ENCODE measurements at regions not wholly inside any gene's neighbourhood (a gene's known extent, or its start where the extent isn't known, plus 50 kb on each side); places are given as distances from the start of the nearest gene placed in this dataset.
A peak's percentile ranks its signal among the peaks of the same experiment; 100 is the strongest.

DNA sequence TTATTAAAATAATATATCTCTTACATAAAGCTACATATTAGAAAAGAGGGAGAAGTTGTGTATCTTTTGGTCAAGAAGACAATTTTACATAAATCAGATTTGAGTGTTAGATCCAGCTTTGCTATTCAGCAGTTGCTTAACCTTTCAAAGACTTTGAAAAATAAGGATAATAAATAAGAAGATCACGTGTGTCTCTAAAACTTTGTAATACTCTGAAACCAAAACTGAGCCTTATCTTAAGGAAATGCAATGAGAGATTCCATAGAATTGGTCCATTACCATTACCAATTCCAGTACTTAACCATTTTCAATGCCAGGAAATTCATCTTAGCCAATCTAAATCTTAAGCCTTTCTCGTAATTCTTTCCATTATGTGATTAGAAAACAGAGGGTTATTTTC, 89.2 kb upstream of the COL5A2 start:
- no peak for DNase-seq (ENCODE audit: low spot score)

GRCh38 chr2:189273734-189274133, 94.2 kb upstream of the COL5A2 start:
- DNase-seq (ENCODE audit: low spot score) = no peak

GRCh38 chr2:189274361-189274760, 94.8 kb upstream of the COL5A2 start:
- no peak for DNase-seq (ENCODE audit: low spot score)

DNA sequence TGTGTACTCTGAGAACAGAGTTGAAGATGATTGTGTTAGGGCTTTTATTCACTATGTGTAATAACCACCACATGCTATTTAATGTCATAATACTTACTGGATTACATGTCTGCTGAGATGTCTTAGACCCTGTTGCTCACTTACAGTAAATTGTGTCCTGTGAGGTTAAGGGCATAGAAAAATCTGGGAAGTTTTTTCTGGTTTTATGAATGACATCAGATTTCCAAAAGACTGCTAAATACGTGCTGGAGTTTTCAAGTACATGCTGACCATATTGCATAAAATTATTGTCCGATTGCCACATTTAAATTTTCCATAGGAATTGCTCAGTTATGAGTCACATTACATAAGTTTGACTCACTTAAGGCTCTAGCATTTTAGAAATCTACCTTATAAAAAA, 96.7 kb upstream of the COL5A2 start:
- DNase-seq (ENCODE audit: low spot score) = peak; percentile 13

GRCh38 chr2:189281201-189281600, 101.6 kb upstream of the COL5A2 start:
- no peak for DNase-seq (ENCODE audit: low spot score)

- no peak for DNase-seq (ENCODE audit: low spot score)
Observed at GRCh38 chr2:189285349-189285748, 105.8 kb upstream of the COL5A2 start.

DNA sequence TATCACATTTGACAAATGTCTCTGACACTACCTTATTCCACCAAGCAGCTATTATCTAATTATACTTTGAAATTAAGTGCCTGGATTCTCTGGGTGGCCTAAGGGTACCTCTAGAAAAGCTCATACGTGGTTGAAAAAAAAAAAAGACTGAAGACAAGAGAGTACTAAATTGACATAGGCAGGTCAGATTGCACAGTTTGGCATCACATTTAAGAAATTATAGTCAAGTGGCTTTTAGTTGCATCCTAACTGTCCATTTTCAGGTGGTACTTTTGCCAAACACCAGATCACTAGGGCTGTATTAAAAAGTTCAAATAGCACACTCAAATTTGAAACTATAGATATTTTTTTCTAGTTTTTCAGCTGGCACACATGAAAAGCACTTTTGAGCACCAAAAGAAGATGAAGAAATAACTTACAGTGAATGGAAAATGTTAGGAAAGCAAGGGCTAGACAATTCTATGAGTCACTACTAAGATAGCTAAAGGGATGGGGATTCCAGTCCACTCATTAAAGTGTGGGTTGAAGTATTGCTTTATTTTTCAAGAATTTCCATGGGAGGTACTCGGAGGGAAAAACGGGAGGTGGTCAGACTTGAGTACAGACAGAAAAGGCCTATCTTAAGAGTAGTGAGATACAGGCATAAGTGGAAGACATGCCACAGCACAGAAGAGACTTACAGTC, 106.5 kb upstream of the COL5A2 start:
- no peak for DNase-seq (ENCODE audit: low spot score)

DNA sequence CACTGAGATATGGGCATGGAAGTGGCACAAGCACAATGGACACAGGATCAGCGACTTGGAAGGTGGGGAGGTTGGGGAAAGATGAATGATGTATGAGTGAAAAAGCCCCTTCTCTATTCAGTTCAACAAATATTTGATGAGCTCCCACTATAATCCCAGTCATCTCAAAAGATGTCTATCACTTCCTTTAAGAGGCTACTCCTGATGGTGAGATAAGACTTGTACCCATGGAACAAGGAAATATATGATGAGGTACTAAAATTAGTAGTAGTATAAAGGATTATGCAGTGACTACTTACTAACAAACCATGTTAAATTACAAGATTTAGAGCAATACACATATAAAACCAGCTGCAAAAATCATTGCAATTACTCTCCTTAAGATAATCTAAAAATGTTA, 107.8 kb upstream of the COL5A2 start:
- DNase-seq (ENCODE audit: low spot score) = no peak

DNA sequence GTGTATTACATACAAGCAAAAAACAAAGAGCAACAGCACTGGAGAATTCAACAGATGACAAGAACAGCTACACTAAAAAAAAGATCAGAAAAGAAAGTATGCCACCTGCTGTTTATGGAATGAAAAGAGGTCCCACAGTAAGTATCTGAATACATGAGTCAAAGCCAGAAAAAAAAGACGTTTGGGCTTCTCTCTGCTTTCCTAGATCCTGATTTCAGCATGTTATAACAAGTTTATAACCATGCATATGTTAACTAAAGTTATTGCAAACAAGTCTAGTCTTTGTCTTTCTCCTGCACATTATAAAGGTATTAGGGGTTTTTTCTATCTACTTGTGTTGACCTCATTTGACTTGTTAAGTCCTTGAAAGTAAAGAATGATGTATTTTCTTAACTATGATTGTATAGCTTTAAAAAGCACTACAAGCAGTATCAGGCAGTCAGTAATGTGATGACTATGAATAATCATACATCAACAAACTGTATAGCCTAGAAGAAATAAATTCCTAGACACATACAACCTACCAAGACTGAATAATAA, 108.5 kb upstream of the COL5A2 start:
- peak; percentile 53 for DNase-seq (ENCODE audit: low spot score)

- no peak for DNase-seq (ENCODE audit: low spot score)
Observed at GRCh38 chr2:189291460-189291859, 111.9 kb upstream of the COL5A2 start.

DNA sequence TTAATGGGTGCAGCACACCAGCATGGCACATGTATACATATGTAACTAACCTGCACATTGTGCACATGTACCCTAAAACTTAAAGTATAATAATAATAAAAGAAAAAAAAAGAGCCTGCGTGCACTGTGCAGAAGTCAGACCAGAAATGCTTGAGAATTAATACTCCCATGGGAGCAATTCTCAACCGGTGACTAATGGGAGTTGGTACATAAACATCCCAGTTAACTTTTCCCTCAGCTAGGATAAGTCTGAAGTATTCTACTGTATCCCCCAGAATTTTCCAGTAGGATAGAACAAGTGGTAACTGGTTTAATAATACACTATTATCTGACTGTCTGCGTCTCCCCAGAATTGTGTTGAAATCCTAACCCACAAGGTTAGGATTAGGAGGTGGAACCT, 113.6 kb upstream of the COL5A2 start:
- DNase-seq (ENCODE audit: low spot score) = no peak

DNA sequence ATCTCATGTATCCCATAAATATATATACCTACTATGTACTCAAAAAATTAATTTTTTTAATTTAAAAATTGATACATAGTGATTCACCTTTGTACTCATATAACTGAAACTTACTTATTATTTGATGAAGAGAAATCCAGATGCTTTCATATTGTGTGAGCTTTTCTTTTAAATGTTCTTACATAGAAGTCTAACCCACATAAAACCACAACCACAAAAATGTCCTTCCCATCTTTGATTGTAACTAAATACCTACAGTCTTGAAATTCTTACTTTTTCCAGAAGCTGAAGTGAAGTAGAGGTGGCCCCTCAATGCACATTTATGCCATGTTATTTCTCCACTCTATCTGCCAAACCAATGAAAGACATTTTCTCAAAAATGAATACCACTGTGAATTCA, 117.9 kb upstream of the COL5A2 start:
- no peak for DNase-seq (ENCODE audit: low spot score)

DNA sequence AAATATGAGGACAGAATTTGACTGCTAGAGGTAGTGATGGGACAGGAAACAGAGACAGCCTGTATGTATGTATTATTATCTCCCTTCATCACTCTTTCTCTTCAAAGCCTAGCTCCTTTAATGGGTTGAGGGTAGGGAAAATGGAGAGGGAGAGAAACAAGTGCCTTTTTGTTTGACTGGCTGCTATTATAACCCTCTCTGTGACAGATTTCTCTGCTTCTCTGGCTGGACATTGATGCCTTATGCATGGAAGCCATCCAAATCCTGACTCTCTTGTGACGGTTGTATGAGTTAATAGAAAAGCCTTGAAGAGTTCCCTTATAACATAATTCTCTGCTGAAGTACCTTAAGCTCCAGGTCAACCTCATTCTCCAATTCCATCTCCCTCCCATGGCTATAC, 118.5 kb upstream of the COL5A2 start:
- no peak for DNase-seq (ENCODE audit: low spot score)

- DNase-seq (ENCODE audit: low spot score) = no peak
Observed at GRCh38 chr2:189298481-189298880, 118.9 kb upstream of the COL5A2 start.

GRCh38 chr2:189299974-189300373, 120.4 kb upstream of the COL5A2 start:
- DNase-seq (ENCODE audit: low spot score) = no peak

DNA sequence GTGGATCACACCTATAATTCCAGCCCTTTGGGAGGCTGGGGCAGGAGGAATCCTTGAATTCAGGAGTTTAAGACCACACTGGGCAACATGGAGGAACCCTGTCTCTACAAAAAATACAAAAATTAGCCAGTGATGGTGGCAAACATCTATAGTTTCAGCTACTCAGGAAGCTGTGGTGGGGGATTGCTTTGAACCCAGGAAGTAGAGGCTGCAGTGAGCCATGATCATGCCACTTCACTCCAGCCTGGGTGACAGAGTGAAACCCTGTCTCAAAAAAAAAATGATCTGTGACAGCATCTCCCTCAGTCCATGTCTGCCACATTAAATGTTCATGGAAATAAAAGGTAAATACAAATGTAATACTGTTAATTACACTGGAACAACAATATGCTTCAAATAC, 121.4 kb upstream of the COL5A2 start:
- DNase-seq (ENCODE audit: low spot score) = no peak

GRCh38 chr2:189302274-189302948, 122.8 kb upstream of the COL5A2 start:
- DNase-seq (ENCODE audit: low spot score) = peak; percentile 20

DNA sequence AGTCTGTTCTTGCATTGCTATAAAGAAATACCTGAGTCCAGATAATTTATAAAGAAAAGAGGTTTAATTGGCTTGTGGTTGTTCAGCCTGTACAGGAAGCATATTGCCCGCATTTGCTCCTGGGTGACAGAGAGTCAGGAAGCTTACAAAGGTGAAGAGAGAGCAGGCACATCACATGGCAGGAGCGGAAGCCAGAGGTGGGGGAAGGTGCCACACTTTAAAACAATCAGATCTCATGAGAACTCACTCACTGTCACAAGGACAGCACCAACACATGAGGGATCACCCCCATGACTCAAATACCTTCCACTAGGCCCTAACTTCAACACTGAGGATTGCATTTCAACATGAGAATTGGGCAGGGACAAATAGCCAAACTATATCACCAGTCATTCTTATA, 124.8 kb upstream of the COL5A2 start:
- no peak for DNase-seq (ENCODE audit: low spot score)

GRCh38 chr2:189305291-189305943, 125.9 kb upstream of the COL5A2 start:
- no peak for DNase-seq (ENCODE audit: low spot score)

GRCh38 chr2:189306525-189306924, 127.0 kb upstream of the COL5A2 start:
- DNase-seq (ENCODE audit: low spot score) = no peak

DNA sequence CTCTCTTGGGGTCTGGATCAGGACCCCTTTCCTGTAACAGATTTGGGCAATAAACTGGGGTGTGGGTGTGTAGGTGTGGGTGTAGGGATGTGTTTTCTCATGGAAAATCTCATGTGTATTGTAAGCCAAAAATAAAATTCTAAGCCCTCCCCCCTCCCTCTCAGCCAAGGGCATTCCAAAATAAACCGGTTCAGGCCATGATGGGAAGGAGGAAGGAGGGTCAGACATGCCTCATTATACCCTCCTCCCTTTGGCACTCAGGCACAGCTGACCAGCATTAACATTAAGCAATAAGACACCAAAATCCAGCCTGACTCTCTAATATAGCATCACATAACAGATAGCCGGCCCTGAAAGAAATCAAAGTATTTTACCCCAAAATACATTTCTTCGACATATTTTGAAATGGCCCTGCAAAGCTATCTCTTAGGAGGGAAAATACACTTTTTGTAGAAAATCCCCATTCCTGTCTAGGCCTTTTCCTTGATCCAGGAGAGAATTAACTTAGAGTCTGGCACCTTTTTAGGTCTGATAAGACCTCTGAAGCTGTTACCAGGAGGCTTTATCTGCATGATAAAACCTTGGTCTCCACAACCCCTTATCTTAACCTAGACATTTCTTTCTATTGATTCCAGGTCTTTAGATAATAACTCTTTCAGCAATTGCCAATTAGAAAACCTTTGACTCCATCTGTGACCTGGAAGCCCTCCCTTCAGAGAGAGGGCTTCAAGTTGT, 128.7 kb upstream of the COL5A2 start:
- DNase-seq (ENCODE audit: low spot score) = no peak

DNA sequence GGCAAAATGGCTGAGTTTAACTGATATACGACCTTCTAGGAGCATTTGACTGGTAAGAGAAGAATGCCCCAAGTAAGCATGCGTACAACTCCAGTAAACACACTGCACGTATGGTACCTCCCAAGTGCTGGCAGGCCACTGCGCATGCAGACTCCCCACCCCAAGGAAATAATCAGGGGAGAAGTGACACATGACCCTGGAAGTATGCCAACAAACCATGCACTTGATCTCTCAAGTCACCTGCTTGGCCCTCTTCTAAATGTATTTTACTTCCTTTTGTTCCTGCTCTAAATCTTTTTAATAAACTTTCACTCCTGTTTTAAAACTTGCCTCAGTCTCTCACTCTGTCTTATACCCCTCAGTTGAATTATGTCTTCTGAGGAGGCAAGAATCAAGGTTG, 129.8 kb upstream of the COL5A2 start:
- DNase-seq (ENCODE audit: low spot score) = no peak

GRCh38 chr2:189312211-189312610, 129.1 kb upstream of the WDR75 start:
- no peak for DNase-seq (ENCODE audit: low spot score)
